GM18907 (cell line): ENCODE measurements at regions not wholly inside any gene's neighbourhood (a gene's known extent, or its start where the extent isn't known, plus 50 kb on each side); places are given as distances from the start of the nearest gene placed in this dataset.

Experiments
- ATAC-seq: cut with Tn5 transposase; IDR thresholded peaks from one replicate; pipeline ENCODE4 v1.9.1; 2021; ENCODE audit warnings: mild to moderate bottlenecking, moderate library complexity; ENCODE audit not compliant: unreplicated experiment

DNA sequence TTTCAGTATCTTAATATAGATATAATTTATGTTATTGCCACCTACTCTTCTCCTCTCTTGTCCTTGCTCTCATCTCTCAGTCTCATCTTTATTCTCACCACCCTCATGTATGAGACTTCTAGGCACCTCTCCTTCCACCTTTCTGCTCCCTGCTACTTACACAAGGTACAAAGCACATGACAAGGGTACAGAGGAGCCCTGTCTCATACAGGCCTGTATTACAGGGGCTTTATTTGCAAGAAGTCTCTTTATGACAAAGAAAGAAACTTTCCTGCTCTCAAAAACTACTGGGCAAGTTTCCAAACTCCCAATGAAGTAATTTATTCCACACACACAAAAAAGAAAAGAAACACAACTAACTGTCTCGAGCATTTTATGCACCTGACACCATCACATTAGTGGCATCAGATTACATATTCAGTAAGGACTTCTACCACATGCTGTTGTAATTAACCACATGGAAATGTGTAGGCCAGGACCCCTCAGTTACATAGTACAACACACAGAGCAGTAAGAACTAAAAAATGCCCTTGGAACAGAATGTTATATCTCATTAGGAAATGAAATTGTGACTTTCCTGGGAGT lies 253.1 kb downstream of the FZD1 start:
- no peak for ATAC-seq

DNA sequence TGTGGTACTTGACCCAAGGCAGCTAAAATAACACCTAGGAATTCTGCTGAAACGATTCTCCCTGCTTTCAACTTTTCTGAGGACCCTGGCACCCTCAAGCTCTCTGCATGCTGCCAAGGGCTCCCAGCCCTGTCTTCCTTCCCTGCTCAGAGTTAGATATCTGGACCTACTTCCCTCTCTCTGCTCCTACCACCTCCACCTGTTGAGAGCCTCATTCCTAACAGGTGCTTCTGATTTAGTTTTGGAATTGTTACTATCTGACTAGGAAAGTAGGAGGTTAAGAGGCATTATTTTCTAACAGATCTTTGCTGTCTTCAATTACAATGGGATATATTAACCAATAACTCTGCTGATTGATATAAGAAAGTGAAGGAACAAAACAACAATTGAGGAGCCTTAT lies 253.8 kb downstream of the FZD1 start:
- ATAC-seq: no peak

DNA sequence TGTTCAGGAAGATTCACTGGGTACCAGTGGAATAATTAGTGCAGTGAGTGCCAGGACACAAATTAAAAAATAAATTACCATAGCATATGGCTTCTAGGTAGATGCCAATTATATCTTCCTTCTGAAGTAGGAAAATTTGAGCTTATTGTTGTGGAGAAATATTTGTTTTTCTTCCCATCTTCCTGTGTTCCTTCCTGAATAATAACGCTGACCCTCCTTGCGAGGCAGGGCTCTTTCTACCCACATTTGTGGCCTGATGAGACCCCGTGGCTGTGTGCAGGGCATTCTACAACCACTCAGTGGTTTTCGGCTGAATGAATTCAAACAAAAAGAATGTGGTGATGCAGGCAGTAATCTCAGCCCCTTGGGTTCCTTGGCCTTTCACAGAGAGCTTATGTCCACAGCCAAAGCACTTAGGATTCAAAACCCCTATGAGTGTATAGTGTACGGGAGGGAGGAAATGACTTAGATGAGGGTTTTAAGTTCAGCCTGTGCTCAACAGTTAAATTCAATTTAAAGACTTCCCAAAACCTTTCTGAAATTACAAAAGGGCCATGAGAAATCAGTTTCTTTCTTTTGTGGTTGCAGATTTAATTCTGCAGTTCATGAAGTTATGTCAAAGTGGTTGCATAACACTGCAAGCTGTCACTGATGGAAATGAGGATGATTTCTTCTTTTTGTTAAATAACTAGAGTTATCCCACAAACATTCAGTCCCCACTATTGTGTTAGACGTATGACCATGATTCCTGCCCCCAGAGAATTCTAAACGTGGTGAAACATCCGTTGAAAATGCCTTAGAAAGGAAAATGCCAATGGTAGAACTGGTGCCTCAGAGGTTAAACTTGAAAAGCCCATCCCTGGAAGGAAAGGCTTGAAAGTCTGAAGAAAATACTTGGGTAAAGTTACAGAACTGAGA lies 255.3 kb downstream of the FZD1 start:
- no peak for ATAC-seq

DNA sequence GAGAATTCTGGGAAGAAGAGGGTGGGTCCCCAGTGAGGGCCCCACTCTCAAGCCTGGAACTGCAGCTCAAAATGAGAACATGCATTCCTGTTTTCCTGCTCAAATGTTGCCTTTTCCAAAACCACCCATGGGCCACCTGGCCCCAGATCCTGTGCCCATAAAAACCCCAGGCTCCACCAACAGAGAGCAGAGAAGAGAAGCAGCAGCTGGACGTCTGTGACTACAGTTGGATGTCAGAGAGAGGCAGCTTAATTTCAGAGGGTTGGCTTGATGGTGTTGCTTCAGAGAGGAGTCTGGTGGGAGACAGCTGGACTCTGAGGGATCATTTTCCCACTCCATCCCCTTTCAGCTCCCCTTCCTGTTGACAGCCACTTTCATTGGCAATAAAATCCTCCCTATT lies 256.4 kb downstream of the FZD1 start:
- ATAC-seq: no peak

DNA sequence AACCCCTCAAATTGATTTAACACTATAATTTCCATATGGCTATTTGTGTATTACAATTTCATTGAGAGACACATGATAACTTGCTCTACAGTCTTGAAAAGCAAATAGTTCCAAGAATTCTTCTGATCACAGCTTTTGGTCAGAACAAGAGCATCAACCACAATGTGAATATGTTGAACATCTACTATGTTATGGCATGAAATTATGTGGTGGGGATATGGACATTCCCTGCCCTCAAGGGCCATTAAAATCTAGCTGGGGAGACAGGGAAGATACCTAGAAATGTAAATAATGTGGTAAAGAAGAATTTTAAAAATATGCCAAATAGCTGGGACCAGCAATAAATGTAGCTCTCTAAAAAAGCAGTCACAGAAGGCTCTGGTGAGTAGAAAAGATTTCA lies 262.2 kb downstream of the FZD1 start:
- ATAC-seq: no peak

DNA sequence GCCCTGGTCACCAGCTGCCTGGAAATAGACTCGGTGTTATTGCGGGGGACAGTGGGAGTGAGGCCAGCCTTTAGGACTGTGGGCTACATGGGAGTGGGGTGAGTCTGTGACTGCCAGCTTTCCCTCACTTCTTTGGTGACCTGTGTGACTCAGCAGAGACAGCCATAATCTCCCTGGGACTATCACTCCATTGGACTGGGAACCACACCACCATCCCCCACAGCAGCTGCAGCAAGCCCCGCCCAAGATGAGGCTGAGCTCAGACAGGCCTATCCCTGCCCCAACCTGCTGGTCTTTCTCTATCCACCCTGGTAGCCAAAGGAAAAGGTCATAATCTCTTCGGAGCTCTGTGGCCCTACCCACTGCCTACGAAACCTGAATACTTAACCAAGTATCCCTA lies 263.2 kb downstream of the FZD1 start:
- no peak for ATAC-seq

DNA sequence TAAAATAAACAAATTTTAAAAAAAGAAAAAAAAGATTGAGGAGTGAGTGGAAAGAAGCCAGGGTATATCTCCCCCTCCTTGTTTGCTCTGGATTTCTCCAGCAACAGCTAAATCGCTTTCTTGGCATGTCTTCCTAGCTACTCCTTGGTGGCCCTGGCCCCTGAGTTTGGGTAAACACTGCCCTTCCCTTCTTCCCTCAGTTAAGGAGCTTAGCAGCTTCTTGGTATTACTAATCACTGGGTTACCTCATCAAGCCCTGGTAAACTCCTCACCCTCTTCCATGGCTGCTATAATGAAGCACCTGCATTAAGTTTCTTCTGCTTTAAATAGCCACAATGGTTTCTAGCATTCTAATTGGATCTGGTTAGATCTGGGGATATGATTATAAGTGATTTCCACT lies 269.8 kb downstream of the FZD1 start:
- ATAC-seq: no peak

DNA sequence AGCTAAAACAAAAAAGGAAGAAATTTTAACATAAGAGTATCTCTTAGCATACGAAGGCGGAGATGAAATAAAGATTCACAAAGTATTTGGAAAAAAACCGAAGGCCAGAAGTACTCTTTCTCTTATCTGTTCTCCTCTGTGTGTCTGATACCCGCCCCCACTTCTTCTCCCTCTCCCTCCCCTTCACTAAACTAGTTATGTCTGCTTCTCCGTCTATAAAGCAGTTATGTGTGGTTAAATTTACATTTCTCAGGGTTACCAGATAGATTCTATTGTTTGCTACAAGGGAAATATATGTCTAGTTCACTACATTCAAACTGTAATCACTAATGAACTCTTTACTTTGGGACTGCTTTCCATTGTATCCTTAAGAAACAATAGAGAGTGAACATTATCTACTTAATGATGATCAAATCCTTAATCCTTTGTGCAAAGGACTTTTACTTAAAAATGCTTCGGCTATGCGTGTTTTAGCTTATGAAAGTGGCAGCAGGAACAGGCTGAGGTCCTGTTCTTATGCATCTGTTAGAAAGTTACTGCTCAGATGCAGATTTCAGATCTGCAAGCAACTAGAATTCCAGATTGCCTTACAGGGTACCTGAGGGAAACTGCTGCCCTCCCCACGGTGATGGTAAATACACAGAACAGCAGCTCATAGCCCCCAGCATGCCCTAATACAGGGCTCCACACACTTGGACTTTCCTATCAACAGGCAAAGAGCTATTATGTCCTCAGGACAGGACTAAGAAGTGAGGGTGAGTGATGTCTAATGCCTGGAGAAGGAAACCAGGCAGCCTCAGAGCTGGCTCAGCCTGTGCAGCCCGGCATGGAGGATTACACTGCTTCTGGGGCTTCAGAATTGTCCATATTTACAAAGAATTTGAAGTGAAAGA lies 273.3 kb downstream of the FZD1 start:
- ATAC-seq: no peak

DNA sequence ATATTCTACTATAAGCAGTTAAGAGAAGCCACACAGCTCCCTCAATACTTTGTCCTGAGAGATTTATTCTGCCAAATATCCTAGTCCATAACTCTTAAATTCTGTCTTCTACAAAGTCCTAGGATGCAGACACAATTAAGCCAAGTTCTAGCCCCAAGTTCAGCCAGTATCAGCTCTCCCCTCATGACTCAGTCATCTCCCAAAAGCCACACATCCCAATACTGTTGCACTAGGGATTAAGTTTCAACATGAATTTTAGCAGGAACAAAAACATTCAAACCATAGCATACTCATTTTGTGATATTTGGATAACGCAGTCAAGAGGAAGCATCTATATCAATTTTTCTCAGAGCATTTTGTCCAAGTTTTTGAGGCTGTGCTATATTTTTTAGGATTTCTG lies 277.4 kb downstream of the FZD1 start:
- no peak for ATAC-seq

DNA sequence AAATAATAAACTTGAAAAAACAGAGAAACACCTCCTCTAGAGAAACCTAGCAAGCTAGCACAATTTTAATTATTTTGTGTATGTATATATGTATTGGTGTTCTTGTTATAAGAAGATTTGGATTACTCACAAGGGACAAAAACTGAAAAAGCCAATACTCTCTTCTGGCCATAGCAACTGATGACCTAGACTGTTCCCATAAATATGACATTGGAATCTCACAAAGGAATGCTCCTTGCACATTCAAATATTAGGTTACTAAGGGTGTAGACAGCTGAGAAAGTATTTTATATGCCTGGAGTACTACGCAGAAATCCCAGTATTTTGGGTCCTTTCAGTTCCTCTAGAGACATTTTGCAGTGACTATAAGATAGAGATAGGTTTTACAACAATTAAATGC lies 279.4 kb downstream of the FZD1 start:
- no peak for ATAC-seq

DNA sequence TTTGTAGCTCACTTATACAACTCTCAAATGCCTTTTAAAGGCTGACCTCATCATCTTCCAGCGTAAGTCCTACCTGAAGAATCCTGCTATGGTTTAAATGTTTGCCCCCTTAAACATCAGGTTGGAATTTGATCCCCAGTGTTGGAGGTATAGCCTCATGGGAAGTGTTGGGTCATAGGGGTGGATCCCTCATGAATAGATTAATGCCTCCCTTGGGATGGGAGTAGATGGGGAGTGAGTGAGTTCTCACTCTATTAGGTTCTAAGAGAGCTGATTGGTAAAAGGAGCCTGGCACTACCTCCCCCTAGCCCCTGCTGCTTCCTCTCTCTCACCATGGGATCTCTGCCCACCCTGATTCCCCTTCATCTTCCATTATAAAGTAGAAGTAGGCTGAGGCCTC lies 285.6 kb downstream of the FZD1 start:
- ATAC-seq: no peak

DNA sequence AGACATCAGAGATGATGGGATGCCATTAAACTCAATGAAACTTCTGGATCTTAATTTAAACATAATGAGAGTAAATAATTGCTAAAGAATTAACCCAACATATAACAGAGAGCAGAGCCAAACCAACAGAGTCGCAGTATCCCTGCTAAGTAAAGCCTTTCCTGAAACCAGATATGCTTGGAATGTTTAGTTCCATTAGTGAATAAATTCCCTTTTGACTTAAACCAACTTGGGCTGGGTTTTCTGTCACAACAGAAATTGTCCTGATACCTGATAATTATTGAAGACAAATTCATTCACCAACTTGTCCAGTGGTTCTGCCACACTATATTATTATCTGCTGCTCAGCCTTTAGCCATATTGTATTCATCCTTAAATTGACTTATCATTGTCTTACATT lies 286.7 kb downstream of the FZD1 start:
- ATAC-seq: no peak

DNA sequence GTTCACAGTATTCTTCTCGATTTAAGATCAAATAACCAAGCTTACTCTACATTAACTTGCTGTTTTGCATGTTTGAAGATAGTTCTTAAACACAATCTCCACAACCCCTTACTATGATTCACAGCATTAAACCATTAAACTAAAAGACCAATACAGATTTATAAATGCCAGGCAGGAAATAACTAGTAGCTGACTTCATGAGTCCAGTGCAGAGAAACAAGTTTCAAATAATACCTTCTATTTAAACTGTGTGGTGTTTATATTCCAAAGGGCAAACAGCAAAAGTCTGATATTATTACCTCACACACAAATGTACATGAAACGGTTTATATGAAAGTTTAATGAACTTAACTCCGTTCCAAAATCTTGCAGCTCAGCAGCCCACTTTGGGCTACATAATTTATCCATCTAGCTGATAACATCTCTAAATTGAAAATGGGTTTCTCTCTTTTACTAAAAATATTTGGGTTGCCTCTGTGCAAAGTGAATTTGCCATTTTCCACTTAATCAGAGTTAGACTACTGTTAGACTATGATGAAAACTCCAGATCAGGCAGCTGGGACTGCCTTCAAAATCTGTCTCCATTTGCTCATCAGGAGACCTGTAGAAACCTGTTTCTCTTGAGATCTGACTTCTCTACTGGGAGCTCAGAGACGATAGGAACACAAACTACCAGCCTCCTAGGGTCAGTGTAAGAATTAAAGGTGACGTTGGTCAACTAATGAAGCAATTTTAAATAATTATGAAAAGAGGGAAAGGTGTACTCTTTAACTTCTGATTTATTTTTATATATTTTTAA lies 287.3 kb downstream of the FZD1 start:
- ATAC-seq: no peak

DNA sequence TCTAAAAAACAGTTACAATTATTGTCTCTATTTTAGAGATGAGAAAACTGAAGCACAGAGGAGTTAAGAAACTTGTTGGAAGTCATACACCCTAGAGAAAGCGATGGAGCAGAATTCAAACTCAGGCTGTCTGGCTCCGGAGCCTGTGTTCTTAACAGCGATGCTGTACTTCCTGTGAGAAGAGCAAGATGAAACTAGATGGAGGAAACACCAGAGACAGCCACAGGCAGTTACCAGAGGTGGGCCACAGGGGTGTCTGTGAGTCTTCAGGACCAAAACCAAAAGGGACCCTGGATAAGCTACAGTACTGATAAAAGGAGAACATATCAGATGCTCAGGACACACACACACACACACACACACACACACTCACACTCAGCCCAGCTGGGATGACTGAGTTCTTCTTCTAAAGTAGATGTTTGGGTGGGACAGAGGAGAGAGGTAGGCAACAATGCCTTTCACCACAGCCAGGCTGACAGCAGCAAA lies 289.2 kb downstream of the FZD1 start:
- ATAC-seq: no peak

DNA sequence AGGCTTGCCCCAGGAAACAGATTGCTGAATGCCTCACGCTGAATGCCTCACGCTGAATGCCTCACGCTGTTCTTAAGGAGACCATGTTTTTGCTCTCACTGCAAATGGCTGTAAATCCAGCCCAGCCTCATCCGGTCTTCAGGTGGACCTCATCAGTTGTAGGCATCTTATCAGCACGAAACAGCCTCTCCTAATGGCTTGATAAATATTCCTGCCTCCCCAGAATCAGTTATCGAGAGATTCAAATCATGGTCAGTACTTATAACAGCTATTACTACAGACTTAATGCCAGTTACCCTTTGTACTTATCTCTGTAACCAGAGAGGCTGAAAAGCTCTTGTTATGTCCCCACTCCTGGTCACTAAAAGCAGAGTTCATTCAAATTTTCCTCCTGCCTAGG lies 290.6 kb downstream of the FZD1 start:
- ATAC-seq: no peak

DNA sequence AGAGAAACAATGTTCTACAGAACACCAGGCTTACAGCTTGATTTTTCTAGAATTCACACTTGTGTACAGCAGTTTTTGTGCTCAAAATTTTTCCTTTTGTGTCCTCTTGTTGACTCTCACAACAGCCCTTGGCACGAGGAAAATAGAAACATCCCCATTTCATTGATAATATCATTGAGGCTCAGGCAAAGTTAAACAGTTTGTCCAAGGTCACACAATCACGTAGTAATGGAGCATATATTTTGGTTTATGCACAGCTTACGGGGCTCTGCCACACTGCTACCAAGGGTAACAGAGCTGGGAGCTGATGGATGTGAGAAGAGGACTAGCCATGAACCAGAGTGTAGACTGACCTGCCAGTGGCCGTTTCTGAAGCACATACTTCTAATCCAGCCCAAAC lies 292.0 kb downstream of the FZD1 start:
- no peak for ATAC-seq

DNA sequence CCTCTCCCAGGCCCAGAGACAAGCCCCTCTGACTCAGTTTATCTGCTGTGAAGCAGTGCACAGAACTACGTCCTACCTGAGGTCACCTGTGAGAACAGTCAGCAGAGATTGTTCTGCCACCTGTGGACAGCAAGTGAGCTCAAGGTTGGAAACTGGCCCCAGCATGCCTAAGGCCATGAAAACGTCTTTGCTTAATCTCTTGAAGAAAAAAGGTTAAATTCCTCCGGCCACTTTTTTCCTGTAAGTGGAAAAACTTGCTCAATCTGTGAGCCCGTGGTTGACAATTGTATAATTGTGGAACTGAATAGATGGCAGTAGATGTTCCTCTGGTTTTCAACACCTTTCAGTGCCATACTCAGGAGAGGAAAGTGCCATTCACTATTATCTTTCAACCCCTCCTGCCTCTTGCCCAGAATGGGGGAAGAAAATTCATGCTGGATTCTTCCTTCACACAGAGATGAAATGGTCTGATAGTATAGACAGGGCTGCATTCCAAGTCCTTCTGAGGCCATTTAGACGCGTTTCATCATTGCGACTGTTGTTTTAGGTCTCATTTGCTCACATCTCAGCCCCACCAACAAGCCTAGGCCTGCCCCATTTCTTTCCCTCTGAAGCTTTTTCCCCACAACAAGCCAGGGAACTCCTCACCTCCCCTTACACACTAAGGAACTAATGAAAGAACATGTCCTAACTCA lies 292.9 kb downstream of the FZD1 start:
- ATAC-seq: no peak

DNA sequence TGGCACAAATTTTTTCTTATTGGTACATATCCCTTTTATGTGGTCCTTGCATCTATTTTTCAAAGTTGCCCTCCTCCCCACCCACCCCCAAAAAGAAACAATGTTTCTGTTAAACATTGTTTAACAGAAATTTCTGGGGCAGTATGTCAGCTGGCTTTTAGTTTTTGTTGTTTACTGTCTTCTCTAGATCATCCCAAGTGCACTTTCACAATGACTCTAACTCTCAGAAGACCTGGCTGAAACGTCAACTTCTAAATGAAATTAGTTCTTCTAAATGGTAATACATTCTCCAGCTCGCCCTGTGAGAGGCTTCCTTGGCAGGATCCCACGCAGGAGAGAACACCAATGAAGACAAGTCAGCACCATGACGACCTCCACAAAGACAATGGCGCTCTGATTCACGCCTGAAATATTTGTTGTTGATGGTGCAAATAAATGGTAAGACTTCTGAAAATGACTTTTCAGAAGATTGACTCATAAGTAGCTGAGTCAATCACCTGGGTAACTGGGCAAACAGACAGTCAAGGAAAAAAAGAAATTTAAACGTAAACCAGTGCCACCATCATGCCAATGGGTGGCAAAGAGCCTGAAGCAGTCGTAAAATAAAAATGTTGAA lies 293.7 kb downstream of the FZD1 start:
- ATAC-seq: peak; percentile 95

DNA sequence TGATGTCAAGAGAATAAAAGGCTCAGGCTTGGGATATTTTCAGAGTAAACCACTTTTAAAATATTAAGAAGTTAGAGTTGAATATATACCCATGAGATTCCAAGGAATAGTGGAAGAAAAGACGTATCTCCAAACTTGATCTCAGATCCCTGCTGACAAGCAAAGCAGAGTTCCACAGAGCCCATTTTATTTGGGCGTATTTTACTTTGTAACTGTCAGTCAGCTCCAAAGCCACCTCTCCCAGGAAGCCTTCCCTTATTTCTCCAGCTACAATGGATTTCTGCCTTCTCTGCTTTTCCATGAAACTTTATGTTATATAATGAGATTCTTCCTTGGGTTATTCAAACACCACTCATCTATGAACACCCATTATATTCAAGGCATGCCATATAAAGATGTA lies 295.7 kb downstream of the FZD1 start:
- no peak for ATAC-seq

DNA sequence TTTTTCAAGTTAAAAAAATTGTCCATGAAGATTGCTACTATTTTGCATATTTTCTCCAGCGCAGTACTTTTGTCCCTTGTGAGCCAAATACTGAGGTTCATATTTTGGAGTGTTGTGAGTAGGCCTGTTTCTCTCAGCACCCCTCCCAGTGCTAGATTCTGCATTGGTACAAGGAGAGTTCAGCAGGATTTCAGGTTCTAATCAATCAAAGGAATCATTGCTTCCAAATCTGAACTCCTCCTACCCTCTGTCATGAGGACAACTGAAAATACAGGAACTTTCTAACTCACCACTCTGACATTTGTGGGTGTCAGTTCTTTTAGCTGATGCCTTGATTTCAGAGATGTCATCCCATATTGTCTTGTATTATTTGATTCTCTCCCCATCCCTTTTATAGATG lies 299.9 kb downstream of the FZD1 start:
- no peak for ATAC-seq
